ENCODE measurements at regions not wholly inside any gene's neighbourhood (a gene's known extent, or its start where the extent isn't known, plus 50 kb on each side); places are given as distances from the start of the nearest gene placed in this dataset.

DNA sequence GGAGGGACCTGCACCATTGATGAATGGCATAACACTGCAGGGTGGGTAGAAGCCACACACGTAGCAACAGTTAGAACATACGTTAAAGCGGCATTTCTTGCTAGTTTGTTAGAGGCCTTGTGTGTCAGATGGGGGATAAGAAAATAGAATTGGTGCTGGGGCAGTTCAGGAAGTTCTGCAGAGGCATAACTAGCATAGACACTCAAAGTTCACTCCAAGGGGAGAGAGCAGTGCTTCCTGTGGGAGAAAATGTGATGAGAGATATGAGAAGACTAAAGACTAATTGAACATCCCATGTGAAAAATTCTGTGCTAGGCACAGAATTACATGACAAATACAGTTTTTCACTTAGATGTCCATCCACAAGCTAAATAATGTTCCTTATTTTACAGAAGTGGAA is 327.1 kb downstream of the ZNF621 start:
- no peak for TF ChIP-seq CTCF (conservative IDR thresholded peaks at IDR 0.05; ENCODE audit: low read depth, low read length)
- H3K4me3 ChIP-seq (IDR thresholded peaks at IDR 0.05; ENCODE audit: insufficient read depth, low read depth, low read length), result no peak overlapping the region
- H4K20me1 ChIP-seq (ENCODE audit: insufficient read depth), result no peaks in the 10 kb centered on the region
- no peak overlapping the region for H3K27ac ChIP-seq
- H3K36me3 ChIP-seq (ENCODE audit: insufficient read depth), result no peaks in the 10 kb centered on the region
- H3K4me1 ChIP-seq (ENCODE audit: low read depth, poor library complexity, severe bottlenecking), result no peaks in the 10 kb centered on the region
- H3K4me2 ChIP-seq, result no peak overlapping the region
- no peaks in the 10 kb centered on the region for H3K27me3 ChIP-seq (ENCODE audit: insufficient read depth, low read depth)
- H3K79me2 ChIP-seq (ENCODE audit: insufficient read depth, low read depth), result no peaks in the 10 kb centered on the region
- H3K9ac ChIP-seq, result no peak overlapping the region
- no peak overlapping the region for H2AFZ ChIP-seq (ENCODE audit: low read depth)

GRCh38 chr3:40852712-40853111 is 328.0 kb downstream of the ZNF621 start:
- Histone ChIP-seq H3K27ac (no peak overlapping the region), H3K79me2 (ENCODE audit: insufficient read depth, low read depth) (no peaks in the 10 kb centered on the region), H3K9ac (no peak overlapping the region), H3K36me3 (ENCODE audit: insufficient read depth) (no peaks in the 10 kb centered on the region), H3K4me3 (IDR thresholded peaks at IDR 0.05; ENCODE audit: insufficient read depth, low read depth, low read length) (no peak overlapping the region), H4K20me1 (ENCODE audit: insufficient read depth) (no peaks in the 10 kb centered on the region), H3K27me3 (ENCODE audit: insufficient read depth, low read depth) (no peaks in the 10 kb centered on the region), H2AFZ (ENCODE audit: low read depth) (no peak overlapping the region), H3K4me2 (no peak overlapping the region), H3K4me1 (ENCODE audit: low read depth, poor library complexity, severe bottlenecking) (no peaks in the 10 kb centered on the region)
- TF ChIP-seq CTCF (conservative IDR thresholded peaks at IDR 0.05; ENCODE audit: low read depth, low read length), result no peak

DNA sequence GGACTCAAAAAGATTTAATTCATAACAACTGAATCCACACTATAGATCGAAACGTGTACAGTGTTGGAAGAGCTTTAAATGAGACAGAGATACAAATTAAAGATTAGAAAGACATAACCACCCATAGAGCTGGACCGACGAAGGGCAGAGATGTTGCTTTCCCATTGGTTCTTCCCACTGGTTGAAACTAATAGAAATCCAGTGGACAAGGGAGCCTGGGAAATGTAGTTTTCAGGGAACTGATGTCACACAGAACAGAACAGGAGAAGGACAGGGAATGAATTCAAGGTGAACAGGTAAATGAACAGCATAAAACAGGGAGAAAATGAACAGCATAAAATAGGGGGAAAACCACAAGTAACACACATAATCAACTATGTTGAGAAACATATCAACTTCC is 328.7 kb downstream of the ZNF621 start:
- TF ChIP-seq CTCF (conservative IDR thresholded peaks at IDR 0.05; ENCODE audit: low read depth, low read length), result no peak
- Histone ChIP-seq H3K36me3 (ENCODE audit: insufficient read depth) (no peaks in the 10 kb centered on the region), H3K27ac (no peak overlapping the region), H3K27me3 (ENCODE audit: insufficient read depth, low read depth) (no peaks in the 10 kb centered on the region), H4K20me1 (ENCODE audit: insufficient read depth) (no peaks in the 10 kb centered on the region), H3K9ac (no peak overlapping the region), H3K4me2 (no peak overlapping the region), H3K79me2 (ENCODE audit: insufficient read depth, low read depth) (no peaks in the 10 kb centered on the region), H2AFZ (ENCODE audit: low read depth) (no peak overlapping the region), H3K4me3 (IDR thresholded peaks at IDR 0.05; ENCODE audit: insufficient read depth, low read depth, low read length) (no peak overlapping the region), H3K4me1 (ENCODE audit: low read depth, poor library complexity, severe bottlenecking) (no peaks in the 10 kb centered on the region)

- H3K4me2 ChIP-seq, result no peak overlapping the region
- no peak overlapping the region for H3K4me3 ChIP-seq (IDR thresholded peaks at IDR 0.05; ENCODE audit: insufficient read depth, low read depth, low read length)
- H3K27ac ChIP-seq, result no peak overlapping the region
- no peak overlapping the region for H3K9ac ChIP-seq
- no peaks in the 10 kb centered on the region for H4K20me1 ChIP-seq (ENCODE audit: insufficient read depth)
- no peaks in the 10 kb centered on the region for H3K79me2 ChIP-seq (ENCODE audit: insufficient read depth, low read depth)
- H2AFZ ChIP-seq (ENCODE audit: low read depth), result no peak overlapping the region
- no peaks in the 10 kb centered on the region for H3K27me3 ChIP-seq (ENCODE audit: insufficient read depth, low read depth)
- H3K4me1 ChIP-seq (ENCODE audit: low read depth, poor library complexity, severe bottlenecking), result no peaks in the 10 kb centered on the region
- H3K36me3 ChIP-seq (ENCODE audit: insufficient read depth), result no peaks in the 10 kb centered on the region
- no peak for TF ChIP-seq CTCF (conservative IDR thresholded peaks at IDR 0.05; ENCODE audit: low read depth, low read length)
Observed at GRCh38 chr3:40855871-40856270, 331.1 kb downstream of the ZNF621 start.

Measured in KMS-11 (cell line).